ENCODE measurements at regions not wholly inside any gene's neighbourhood (a gene's known extent, or its start where the extent isn't known, plus 50 kb on each side); places are given as distances from the start of the nearest gene placed in this dataset.

DNA sequence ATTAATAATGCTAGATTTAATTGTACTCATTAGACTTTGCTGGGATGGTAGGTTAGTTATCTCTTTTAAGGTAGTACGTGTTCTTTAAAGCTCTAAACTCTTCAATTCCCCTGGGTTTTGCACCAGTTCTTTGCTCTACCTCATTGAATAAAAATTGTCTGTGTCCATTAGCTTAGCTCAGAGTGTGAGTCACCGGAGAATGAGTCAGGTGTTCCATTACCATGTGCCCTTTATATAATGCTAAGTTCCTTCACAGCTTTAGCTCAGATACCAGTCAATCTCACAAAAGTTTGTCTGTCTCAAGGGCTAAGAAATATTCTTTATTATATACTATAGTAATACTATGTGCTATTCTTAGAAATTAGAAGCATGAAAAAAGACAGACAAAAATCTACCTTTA is 339.4 kb downstream of the PRELID2 start:
- ATAC-seq (no peak), DNase-seq (ENCODE audit: low spot score) (no peak)
- Mint-ChIP-seq H3K9me3 (peaks cover 10% of the 10 kb centered on the region), H3K4me1 (ENCODE audit: low read depth in 2 of 2) (no peaks in the 10 kb centered on the region), H3K36me3 (no peaks in the 10 kb centered on the region), H3K27me3 (no peaks in the 10 kb centered on the region), H3K4me3 (no peak overlapping the region), H3K27ac (no peak overlapping the region)

DNA sequence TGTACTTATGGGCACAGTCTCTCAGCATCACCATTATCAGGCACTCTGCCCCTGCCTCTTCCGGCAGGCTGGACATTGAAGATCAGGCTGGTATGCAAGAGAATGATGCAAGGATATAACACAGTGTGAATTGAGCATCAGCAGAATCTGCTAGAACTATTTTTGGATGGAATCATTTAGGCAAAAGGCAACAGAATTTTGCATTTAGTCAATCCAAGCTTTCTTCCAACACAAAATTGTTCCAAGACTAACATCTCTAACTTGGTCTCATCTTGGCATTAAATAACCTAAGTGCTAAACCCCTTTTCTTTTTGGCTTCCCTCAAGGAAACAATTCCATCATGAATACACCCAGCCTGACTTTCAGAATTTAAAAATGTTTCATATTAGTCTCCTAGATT is 339.9 kb downstream of the PRELID2 start:
- H3K9me3 Mint-ChIP-seq = peaks cover 10% of the 10 kb centered on the region
- no peak overlapping the region for H3K27ac Mint-ChIP-seq
- DNase-seq (ENCODE audit: low spot score) = no peak
- no peaks in the 10 kb centered on the region for H3K36me3 Mint-ChIP-seq
- no peak for ATAC-seq
- H3K4me1 Mint-ChIP-seq (ENCODE audit: low read depth in 2 of 2) = no peaks in the 10 kb centered on the region
- H3K4me3 Mint-ChIP-seq = no peak overlapping the region
- H3K27me3 Mint-ChIP-seq = no peaks in the 10 kb centered on the region

DNA sequence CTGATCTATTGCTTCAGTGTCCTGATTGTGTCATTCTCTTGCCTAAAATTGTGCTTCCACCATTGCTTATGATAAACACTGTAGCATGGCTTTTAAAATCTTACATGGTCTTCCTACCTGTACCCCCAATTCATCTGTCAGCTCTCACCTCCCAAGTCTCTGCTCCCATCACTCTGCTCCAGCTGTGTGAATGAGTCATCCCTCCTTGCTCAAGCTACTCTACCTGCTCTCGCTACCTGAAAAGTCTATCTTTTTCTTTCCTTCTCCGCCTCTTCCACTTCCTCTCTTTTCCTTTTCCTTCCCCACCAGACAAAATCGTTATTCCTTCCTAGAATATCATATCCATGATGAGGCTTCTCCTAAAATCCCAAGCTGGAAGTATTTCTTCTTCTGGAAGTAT is 341.7 kb downstream of the PRELID2 start:
- ATAC-seq (no peak), DNase-seq (ENCODE audit: low spot score) (no peak)
- Mint-ChIP-seq H3K4me3 (no peak overlapping the region), H3K4me1 (ENCODE audit: low read depth in 2 of 2) (no peaks in the 10 kb centered on the region), H3K27ac (no peak overlapping the region), H3K27me3 (no peaks in the 10 kb centered on the region), H3K9me3 (peaks cover 13% of the 10 kb centered on the region), H3K36me3 (no peaks in the 10 kb centered on the region)

DNA sequence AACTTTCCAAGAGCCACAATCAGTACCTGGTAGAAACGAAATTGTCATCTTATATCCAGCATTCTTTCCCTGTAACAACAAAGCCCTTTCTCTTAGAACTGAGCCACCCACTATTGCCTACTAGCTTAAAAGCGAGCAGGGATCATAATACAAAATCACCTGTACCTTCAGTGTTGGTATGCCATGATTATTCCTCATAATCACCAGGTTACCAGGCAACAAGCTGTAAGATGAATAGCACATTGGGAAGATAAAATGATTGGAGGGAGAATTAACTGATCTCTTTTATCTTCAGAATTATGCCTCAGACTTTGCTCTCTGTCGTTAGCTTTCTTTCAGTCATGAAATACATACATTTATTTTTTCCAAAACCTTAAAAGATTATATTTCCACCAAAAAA is 345.6 kb downstream of the PRELID2 start:
- H3K27me3 Mint-ChIP-seq = no peaks in the 10 kb centered on the region
- no peak overlapping the region for H3K4me3 Mint-ChIP-seq
- H3K4me1 Mint-ChIP-seq (ENCODE audit: low read depth in 2 of 2) = no peaks in the 10 kb centered on the region
- H3K9me3 Mint-ChIP-seq = peaks cover 9% of the 10 kb centered on the region
- H3K27ac Mint-ChIP-seq = no peak overlapping the region
- DNase-seq (ENCODE audit: low spot score) (no peak), ATAC-seq (no peak)
- no peaks in the 10 kb centered on the region for H3K36me3 Mint-ChIP-seq

DNA sequence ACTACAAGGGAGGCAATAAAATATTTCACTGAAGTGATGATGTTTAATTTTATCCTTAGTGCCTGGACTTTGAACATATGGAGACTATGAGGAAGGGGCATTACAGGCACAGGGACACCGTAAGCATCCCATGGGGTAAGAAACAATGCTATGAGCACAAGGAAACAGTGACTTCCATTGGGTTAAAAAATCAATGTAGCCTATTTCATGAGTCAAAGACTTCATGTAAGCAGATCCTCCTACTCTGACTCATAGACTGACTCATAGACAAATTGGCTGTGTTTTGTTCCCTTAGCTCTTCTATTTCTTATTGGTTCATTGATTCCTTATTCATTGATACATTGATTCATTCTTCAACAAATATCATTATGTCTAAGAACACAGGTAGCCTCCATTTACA is 351.0 kb downstream of the PRELID2 start:
- Mint-ChIP-seq H3K4me3 (no peak overlapping the region), H3K36me3 (no peaks in the 10 kb centered on the region), H3K27ac (no peak overlapping the region), H3K27me3 (no peaks in the 10 kb centered on the region), H3K4me1 (ENCODE audit: low read depth in 2 of 2) (no peaks in the 10 kb centered on the region), H3K9me3 (peaks cover 3% of the 10 kb centered on the region)
- ATAC-seq = no peak
- DNase-seq (ENCODE audit: low spot score) = no peak

DNA sequence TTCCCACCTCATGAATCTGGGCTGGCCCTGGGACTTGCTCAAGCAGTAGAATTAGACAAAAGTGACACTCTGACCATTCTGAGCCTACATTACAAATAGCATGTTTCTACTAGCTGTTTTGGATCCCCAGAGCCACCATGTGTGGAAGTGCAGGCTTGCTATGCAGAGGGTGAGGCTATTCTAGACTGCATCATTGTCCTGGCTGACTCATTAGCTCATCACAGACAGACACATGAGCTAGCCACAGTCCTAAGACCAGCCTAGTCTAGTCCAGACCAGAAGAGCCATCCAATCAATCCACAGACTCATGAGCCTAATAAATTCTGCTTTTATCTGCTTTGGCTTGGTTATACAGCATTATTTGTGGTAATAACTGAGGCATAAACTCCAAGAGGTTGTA is 351.9 kb downstream of the PRELID2 start:
- Mint-ChIP-seq H3K4me1 (ENCODE audit: low read depth in 2 of 2) (no peaks in the 10 kb centered on the region), H3K27me3 (no peaks in the 10 kb centered on the region), H3K9me3 (peaks cover 7% of the 10 kb centered on the region), H3K36me3 (no peaks in the 10 kb centered on the region), H3K4me3 (no peak overlapping the region), H3K27ac (no peak overlapping the region)
- DNase-seq (ENCODE audit: low spot score) (no peak), ATAC-seq (no peak)

DNA sequence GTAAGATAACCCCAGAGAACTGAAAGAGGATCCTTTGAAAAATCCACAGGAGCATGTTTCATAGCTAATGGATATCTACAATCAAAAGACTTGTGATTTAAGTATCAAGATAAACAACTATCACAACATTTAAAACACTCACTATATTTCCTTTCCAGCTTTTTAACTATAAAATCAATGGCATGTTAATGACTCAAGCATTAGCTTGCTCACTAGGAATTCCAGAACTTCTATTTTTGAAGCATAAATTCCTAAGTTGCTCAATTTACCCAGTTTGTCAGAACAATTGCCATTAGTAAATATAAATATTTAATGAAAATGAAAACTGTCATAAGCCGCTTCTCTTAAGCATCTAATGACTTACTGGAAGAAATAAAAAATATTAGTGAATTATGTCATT is 355.3 kb downstream of the PRELID2 start:
- Mint-ChIP-seq H3K27me3 (no peaks in the 10 kb centered on the region), H3K9me3 (peaks cover 7% of the 10 kb centered on the region), H3K4me1 (ENCODE audit: low read depth in 2 of 2) (no peaks in the 10 kb centered on the region), H3K27ac (no peak overlapping the region), H3K4me3 (no peak overlapping the region), H3K36me3 (no peaks in the 10 kb centered on the region)
- DNase-seq (ENCODE audit: low spot score) (no peak), ATAC-seq (no peak)

DNA sequence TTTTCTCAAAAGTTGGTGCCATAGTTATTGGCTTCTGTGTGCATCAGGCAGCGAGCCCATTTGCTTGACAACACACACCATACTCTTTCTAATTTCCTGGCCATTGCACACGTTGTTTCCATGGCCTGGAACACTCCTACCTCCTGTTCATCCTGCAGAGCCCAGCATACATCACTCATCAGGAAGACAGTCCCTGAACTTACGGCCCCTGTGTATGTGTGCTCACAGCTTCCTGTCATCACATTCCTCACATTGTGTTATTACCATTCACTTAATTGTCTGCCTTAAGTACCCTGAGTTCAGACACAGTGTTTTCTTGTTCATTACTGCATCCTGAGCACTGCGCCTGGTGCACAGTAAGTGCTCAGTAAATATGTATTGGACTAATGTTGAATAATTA is 355.9 kb downstream of the PRELID2 start:
- no peak overlapping the region for H3K4me3 Mint-ChIP-seq
- no peak for DNase-seq (ENCODE audit: low spot score)
- no peak for ATAC-seq
- H3K27me3 Mint-ChIP-seq = no peaks in the 10 kb centered on the region
- H3K36me3 Mint-ChIP-seq = no peaks in the 10 kb centered on the region
- H3K27ac Mint-ChIP-seq = no peak overlapping the region
- H3K4me1 Mint-ChIP-seq (ENCODE audit: low read depth in 2 of 2) = no peaks in the 10 kb centered on the region
- peaks cover 7% of the 10 kb centered on the region for H3K9me3 Mint-ChIP-seq

DNA sequence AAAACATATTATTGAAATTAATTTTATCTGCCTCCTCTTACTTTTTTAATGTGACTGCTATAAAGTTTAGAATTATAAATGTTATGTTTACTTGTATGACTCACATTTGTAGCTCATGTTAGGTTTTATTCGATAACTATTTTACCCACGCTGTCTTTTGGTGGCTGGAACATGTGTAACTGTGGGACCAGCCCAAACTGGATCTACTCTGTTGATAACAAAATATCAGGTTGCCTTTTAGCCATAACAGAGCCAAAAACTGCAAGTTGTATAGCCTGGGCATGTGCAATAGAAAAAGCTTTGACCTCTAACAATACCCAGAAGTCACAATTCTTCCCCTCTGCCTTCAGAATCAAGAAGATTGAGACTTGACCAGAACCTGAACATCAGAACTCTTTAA is 356.5 kb downstream of the PRELID2 start:
- DNase-seq (ENCODE audit: low spot score) (no peak), ATAC-seq (no peak)
- no peaks in the 10 kb centered on the region for H3K4me1 Mint-ChIP-seq (ENCODE audit: low read depth in 2 of 2)
- H3K4me3 Mint-ChIP-seq = no peak overlapping the region
- no peaks in the 10 kb centered on the region for H3K36me3 Mint-ChIP-seq
- H3K27me3 Mint-ChIP-seq = no peaks in the 10 kb centered on the region
- H3K27ac Mint-ChIP-seq = no peak overlapping the region
- H3K9me3 Mint-ChIP-seq = peaks cover 7% of the 10 kb centered on the region

DNA sequence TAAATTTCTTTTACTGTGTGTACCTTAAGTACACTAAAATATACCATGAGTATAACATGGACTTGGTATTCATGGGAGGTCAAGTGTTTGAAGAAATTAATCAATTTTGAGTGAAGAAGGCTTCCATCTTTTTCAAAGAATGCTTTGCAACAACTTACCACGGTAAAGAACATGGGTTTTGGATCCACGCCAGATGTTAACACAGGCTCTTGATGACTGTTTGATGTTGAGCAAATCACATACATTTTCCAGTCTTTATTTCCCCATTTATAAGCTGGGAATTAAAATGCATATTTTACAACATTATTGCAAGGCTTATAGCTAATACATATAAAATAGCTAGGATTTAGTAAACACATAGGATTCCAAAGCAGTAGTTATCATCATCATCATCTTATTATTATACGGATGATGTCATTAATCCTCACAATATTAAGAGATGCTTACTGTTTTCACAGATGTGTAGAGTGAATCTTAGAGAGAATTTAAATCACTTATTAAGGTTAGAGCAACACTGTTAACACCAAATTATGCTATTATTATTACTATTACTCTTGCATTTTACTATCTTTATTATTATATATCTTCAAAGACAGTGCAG is 362.0 kb downstream of the PRELID2 start:
- no peaks in the 10 kb centered on the region for H3K4me1 Mint-ChIP-seq (ENCODE audit: low read depth in 2 of 2)

DNA sequence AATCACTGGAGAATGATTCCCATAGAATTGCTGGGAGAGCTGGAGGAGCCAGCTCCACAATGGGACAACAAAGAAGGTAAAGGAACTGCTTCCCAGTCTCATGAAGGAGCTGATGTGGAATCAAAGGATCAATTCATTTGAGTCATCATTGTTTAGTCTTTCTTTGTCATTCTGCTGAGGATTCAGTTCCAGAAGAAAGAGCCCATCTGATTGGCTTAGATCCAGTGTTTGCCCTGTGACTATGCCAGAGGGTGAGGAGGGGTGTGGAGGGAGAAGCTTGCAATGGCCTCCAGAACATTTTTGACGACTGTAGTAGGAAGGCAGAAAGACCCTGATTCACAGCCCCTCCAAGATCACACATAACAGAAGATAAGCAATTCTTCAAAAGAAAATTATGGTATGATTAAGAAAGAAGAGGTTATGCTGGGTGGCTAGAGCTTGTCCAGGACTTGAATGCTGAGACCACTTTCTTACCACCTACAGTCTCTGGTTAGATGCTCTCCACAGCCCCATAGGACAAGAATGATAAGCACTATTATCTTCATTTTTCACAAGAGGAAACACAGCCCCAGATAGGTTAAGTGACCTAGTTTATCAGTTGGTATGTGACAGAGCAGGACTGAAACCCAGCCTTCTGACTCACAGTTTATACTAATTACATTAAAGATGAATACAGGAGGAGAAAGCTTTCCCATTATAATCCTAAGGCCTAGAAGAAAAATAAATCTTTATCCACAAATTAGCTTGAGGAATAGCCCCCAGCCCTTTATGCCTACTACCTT is 363.1 kb downstream of the PRELID2 start:
- Mint-ChIP-seq H3K27me3 (no peaks in the 10 kb centered on the region), H3K4me3 (no peak overlapping the region), H3K27ac (no peak overlapping the region), H3K9me3 (peaks cover 6% of the 10 kb centered on the region), H3K4me1 (ENCODE audit: low read depth in 2 of 2) (no peaks in the 10 kb centered on the region), H3K36me3 (no peaks in the 10 kb centered on the region)
- DNase-seq (ENCODE audit: low spot score) = no peak
- ATAC-seq = no peak

More for the DNA sequence above, 362.0 kb downstream of the PRELID2 start:
- H3K27me3 Mint-ChIP-seq = no peaks in the 10 kb centered on the region
- no peaks in the 10 kb centered on the region for H3K36me3 Mint-ChIP-seq
- peaks cover 6% of the 10 kb centered on the region for H3K9me3 Mint-ChIP-seq
- no peak overlapping the region for H3K27ac Mint-ChIP-seq
- ATAC-seq (no peak), DNase-seq (ENCODE audit: low spot score) (no peak)
- no peak overlapping the region for H3K4me3 Mint-ChIP-seq

DNA sequence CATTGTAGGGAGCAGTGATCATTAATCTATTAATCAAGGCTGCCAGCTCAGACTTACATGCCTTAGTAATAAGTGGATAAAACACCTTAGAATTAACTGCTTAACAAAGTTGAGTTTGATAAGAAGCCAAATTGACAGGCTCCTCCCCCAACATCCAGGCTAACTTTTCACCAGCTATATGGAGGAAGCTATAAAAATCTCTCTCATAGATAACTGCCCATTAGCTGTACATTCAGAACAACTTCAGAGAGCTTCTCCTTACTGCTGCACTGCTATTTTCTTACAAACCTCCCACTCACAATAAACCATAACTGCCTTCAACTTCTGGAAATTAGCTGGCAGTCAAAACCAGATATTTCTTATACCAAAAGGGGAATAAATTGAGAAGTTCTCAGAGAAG is 364.1 kb downstream of the PRELID2 start:
- no peak overlapping the region for H3K4me3 Mint-ChIP-seq
- peaks cover 6% of the 10 kb centered on the region for H3K9me3 Mint-ChIP-seq
- H3K36me3 Mint-ChIP-seq = no peaks in the 10 kb centered on the region
- no peak overlapping the region for H3K27ac Mint-ChIP-seq
- DNase-seq (ENCODE audit: low spot score) (no peak), ATAC-seq (no peak)
- H3K27me3 Mint-ChIP-seq = no peaks in the 10 kb centered on the region
- H3K4me1 Mint-ChIP-seq (ENCODE audit: low read depth in 2 of 2) = no peaks in the 10 kb centered on the region

DNA sequence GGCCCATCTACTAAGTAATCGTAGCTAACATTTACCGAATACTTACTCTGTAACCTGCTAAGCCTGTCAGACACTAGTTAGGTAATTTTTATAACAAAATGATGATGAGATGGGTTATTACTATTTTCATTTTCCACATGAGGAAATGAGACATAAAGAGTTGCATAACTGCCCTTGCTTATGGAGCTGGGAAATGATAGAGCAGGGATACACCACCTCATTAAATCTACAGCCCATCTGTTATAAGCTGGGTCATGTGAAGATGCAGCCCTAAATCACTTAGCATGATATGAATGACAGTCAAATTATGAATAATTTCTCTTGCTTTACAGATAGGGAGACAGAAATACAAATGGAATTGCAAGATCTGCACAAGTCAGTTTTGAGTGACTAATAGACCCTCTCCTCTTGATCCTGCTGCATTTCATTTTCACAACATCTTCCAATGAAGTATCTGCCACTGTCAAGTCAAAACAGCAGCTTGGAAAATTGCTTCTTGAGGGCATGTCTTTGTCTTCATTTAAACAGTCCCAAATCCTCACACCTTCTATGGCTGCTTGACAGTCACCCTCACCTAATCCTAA is 364.7 kb downstream of the PRELID2 start:
- Mint-ChIP-seq H3K4me3 (no peak overlapping the region), H3K4me1 (ENCODE audit: low read depth in 2 of 2) (no peaks in the 10 kb centered on the region), H3K36me3 (no peaks in the 10 kb centered on the region), H3K27ac (no peak overlapping the region), H3K9me3 (peaks cover 6% of the 10 kb centered on the region), H3K27me3 (no peaks in the 10 kb centered on the region)
- DNase-seq (ENCODE audit: low spot score) (no peak), ATAC-seq (no peak)

DNA sequence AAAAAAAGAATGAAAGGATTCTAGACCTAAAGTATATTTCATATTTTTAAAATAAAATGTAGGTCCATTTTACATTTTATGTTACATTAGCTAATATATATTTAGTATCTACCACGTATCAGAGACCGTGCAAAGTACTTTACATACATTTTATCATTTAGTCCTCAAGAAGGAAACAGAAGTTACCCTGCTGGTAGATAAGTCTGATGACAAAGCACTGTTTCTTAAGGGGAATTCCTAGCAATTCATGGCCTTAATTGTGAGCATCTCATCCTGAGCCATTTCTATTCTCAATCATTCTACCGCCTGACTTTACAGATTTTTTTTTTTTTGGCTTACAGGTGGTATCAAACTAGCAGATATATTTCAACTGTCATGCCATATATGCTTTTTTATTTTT is 367.7 kb downstream of the PRELID2 start:
- Mint-ChIP-seq H3K36me3 (no peaks in the 10 kb centered on the region), H3K9me3 (peaks cover 12% of the 10 kb centered on the region), H3K4me3 (no peak overlapping the region), H3K4me1 (ENCODE audit: low read depth in 2 of 2) (no peaks in the 10 kb centered on the region), H3K27me3 (no peaks in the 10 kb centered on the region), H3K27ac (no peak overlapping the region)
- no peak for DNase-seq (ENCODE audit: low spot score)
- ATAC-seq = no peak
